ENCODE measurements at regions not wholly inside any gene's neighbourhood (a gene's known extent, or its start where the extent isn't known, plus 50 kb on each side); places are given as distances from the start of the nearest gene placed in this dataset.

- no peak for TF ChIP-seq ZBTB33 (IDR thresholded peaks at IDR 0.05)
- TF ChIP-seq MAX (IDR thresholded peaks at IDR 0.05), result no peak
- no peak for TF ChIP-seq NR2F2 (IDR thresholded peaks at IDR 0.05)
Measured at GRCh38 chr13:29908416-29909080, 58.1 kb upstream of the UBL3 start (continued).

GRCh38 chr13:29907670-29908069, 57.3 kb upstream of the UBL3 start:
- Histone ChIP-seq H3K36me3 (ENCODE audit: control insufficient read depth in 4 of 4, insufficient read depth in 3 of 4, low read depth in 1 of 4, low read length in 3 of 4) (no peaks in the 10 kb centered on the region), H3K27me3 (ENCODE audit: control insufficient read depth in 4 of 4, insufficient read depth in 4 of 4, low read length in 3 of 4) (no peaks in the 10 kb centered on the region), H3K4me3 (ENCODE audit: low read depth in 1 of 3, low read length in 3 of 3) (no peak overlapping the region), H3K9me3 (ENCODE audit: control insufficient read depth in 4 of 4, low read length in 3 of 4) (no peaks in the 10 kb centered on the region), H3K27ac (ENCODE audit: low read depth in 1 of 2, low read length in 2 of 2) (no peak overlapping the region), H3K9ac (ENCODE audit: low read depth in 1 of 2, low read length in 2 of 2) (no peak overlapping the region), H3K4me1 (ENCODE audit: control insufficient read depth in 4 of 4, insufficient read depth in 4 of 4, low read length in 3 of 4) (peaks cover 0 to 4% (median 2%) of the 10 kb centered on the region in 4 donors)
- TF ChIP-seq HNF4A (conservative IDR thresholded peaks at IDR 0.05) (no peak), CTCF (IDR thresholded peaks at IDR 0.05; ENCODE audit: low read depth, low read length, missing input control) (no peak), YY1 (IDR thresholded peaks at IDR 0.05) (no peak), GABPA (IDR thresholded peaks at IDR 0.05 in 1 of 2, conservative IDR thresholded peaks at IDR 0.05 in 1 of 2) (no peak), ATF3 (IDR thresholded peaks at IDR 0.05) (no peak), HNF4G (IDR thresholded peaks at IDR 0.05) (no peak), JUND (IDR thresholded peaks at IDR 0.05) (no peak), REST (IDR thresholded peaks at IDR 0.05) (no peak), ZBTB33 (IDR thresholded peaks at IDR 0.05) (no peak), FOXA1 (IDR thresholded peaks at IDR 0.05) (no peak), SP1 (IDR thresholded peaks at IDR 0.05) (no peak), RXRA (IDR thresholded peaks at IDR 0.05) (no peak), FOXA2 (IDR thresholded peaks at IDR 0.05) (no peak)
- WGBS, result 94% methylated on average over 8 of the region's 8 CpGs
- DNase-seq (ENCODE audit: low spot score), result no peak

All from liver (tissue), 8 donors.